SHP77 (cell line): ENCODE measurements at regions not wholly inside any gene's neighbourhood (a gene's known extent, or its start where the extent isn't known, plus 50 kb on each side); places are given as distances from the start of the nearest gene placed in this dataset.
"Not testable (repeated sequence)": the region's sequence is repeated elsewhere in the genome, so short reads cannot be mapped to it uniquely, and the experiment has no call there.

ENCODE experiments used
- DNase-seq, 2 experiments: peaks; one replicate each; lab custom pipeline; 2025; lab: John Stamatoyannopoulos, UW

DNA sequence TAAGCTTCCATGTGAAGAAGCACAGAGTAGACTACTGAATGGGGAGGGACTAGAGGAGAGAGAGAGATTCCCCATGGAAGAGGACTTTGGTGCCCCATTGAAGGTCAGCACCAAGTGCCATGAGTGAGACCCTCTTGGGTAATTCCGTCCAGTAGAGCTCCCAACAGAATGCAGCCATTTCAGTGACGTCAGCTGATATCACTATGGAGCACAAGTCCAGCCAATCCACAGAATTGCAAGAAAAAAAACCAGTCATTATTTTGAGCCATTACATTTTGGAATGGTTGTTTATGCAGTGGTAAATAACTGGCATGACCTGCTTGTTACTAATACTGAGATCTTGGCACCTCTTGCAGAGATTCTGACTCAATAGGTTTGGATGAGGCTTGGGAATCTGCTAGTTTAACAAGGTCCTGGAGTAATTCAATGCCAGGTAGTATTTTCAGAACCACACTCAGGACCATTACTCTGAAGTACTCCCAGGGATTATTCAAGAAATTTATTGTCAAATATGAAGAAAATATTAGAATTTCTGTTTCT lies 52.6 kb upstream of the SP8 start:
- DNase-seq, result no peak

DNA sequence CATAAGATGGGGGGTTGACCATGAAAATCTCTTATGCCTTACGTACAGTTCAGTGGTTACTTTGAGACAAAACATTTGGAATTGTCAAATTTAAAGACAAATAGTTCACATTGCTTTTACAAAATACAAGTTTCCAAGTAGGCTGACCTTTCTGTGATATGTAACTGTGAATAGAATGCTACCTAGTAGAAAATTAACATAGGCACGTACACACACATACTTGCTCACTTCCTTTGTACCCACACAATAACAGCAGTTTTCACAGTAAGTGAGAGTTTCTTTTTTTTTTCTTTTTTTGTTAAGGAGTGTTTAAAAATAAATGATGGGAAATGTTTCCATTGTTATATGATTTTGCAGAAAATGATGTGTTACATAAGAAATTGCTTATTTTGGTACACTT lies 53.3 kb upstream of the SP8 start:
- DNase-seq, result no peak

DNA sequence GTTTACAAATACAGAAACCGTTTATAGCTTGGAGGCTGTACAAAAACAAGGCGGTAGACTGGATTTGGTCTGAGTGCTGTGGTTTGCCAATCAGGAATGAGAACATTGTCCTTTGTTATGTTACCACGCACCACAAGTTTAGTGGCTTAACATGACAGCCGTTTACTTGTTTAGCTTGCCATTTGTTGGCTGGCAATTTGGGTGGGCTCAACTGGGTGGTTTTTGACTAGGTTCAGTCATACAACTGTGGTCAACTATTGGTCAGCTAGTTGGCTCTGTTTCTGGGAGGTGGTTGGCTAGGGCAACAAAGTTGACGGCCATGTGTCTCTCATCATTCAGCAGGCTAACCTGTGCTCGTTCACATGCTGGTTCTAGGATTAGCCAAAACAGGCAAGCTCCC lies 60.1 kb upstream of the SP8 start:
- no peak for DNase-seq

DNA sequence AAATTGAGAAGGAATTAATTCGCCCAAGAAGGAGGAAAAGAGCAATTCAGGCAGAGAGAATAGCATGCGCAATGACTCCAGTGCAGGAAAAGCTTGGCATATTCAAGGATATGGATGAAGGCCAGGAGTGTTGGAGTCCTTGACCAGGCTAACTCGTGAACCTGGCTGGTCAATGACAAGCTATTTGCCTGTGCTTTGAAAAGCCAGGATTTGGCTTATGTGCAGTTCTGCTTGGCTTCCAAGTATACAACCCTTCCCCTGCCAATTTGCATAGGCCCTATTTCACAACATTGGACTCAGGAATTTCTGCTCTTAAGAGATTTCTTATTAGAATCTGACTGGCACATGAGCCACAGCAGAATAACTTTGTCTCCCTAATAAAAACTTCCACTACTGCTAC lies 72.3 kb upstream of the SP8 start:
- no peak for DNase-seq

DNA sequence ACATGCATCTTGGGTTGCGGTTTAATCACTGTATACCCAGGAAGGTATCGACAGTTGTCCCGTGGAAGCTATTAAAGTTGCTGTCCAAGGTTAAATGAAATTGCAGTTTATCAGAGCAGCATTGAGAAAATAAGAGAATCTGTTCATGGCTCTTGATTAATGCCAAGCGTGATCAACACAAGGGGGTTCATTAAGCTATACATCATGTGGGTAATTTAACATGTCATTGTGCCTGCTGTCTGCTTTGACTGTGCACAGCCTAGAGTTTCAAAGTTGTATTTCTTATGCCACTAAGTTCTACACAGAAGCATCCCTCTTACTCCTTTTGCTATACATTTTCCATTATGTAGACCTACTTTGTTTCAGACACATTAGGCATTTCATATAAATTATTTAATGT lies 74.8 kb upstream of the SP8 start:
- no peak for DNase-seq

DNA sequence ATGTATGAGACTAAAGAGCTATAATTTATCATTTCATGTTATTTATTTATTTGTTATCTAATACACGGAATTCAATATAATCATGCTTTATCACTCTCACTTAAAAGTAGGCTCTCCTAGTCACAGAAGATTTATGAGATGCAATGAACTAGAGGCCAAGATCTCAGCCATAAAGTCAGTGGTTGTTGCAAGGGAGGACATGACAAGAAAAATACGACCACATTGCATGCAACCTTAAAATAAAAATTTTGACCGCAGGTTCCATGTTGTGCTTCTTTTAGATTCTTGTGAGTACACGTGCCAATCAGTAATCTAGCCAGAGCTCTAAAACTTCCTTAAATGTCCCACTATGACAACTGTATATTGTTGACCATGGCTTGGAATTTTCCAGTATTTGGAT lies 75.9 kb upstream of the SP8 start:
- DNase-seq, result no peak

DNA sequence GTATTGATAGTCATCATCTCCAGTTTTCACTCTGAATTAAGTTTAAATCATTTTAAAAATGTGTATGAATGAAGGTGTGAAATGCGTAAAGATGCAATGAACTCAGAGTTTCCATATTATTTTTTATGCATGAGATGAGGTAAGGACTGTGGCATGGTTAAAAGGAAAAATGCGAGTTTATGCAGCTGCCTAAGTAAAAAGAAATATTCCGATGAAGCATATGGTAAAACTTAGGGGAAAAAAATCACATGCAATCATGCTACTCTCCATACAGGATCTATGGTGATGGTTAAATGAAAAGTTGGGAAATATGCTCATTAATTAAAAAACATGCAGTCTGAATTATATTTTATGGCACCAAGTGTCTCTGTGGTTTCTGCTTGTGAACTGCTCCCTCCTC lies 77.5 kb upstream of the SP8 start:
- no peak for DNase-seq

DNA sequence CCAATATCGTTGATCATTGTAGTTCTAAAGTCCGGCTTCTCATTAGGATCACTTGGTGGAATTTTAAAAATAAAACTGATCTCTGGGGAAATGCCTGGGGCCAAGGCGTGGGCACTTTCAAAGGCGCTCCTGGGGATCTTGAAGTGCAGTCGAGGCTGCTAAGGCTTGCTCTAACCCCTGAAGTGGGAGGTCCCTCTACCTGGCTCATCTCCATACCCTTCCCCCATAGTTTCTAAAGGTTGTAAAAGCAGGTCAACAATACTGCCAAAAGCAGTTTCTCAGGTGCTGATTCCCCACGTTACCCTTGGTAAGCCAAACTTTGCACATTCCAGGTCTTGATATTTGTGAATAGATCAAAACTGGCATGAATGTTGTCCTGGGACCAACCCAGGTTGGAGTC lies 79.0 kb upstream of the SP8 start:
- no peak for DNase-seq

DNA sequence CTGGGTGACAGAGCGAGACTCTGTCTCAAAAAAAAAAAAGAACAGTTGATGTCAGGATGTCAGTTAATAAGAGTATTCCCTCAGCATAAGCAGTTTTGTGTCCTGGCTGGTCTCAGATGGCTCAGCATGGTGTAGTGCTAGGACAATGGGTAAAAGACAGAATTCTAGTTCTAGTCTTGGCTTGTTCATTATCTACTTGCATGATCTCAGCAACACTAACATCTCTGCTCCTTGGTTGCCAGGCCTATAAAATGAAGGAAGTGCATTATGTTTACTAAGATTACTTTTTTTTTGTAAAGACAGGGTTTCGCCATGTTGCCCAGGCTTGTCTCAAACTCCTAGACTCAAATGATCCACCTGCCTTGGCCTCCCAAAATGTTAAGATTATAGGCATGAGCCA lies 84.3 kb upstream of the SP8 start:
- no peak for DNase-seq

DNA sequence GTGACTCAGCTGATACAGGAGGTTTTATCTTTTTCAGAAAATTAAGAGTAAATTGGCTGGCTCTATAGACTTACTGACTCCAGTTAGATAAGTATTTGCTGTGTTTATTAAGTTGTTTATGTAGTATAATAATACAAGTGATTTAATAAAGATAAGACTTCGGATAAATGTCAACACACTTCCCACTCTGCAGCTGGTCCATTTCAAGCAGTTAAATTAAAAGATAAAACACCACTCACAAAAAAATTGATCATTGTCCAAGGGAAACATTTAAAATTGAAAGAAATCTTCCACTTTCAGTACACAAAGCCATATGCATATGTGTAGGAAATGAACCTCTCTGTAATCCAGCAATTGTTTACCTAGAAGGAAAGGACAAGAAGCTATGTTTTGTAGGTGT lies 106.1 kb upstream of the SP8 start:
- DNase-seq, result no peak

DNA sequence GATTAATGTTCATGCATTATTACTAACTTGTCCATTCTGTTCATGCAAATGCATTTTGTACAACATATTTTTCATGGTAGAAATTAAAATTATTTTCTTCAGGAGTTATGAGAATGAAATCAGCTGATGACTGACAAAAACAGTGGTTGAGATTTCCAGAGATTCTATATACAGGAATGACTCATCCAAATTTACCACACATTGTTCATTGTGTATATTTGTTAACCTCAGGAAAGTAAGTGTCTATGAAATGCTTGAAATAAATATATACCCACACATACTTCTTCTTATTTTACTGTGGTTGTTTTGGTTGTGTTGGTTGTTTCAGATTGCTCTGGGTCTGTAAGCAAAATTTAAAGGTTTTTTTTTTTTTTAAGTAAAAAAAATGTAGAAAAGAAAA lies 108.1 kb upstream of the SP8 start:
- no peak for DNase-seq

DNA sequence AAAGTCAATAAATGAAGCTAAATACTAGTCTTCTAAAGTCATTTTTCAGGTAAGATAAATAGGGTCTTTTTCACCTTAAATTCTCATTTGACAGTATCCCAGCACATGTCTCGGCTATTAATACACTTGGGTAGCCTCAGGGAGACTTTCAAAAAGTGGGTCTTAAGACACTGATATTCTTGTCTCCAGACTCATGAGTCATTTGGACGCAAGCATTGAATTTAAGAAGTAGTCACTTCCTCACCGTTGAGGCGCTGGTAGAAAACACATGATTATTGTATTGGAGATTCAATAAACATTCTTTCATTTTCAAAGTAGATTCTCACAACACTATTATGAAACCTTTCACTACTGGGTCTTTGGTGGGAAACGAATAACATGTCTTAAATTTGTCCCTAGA lies 108.9 kb upstream of the SP8 start:
- DNase-seq, result no peak

DNA sequence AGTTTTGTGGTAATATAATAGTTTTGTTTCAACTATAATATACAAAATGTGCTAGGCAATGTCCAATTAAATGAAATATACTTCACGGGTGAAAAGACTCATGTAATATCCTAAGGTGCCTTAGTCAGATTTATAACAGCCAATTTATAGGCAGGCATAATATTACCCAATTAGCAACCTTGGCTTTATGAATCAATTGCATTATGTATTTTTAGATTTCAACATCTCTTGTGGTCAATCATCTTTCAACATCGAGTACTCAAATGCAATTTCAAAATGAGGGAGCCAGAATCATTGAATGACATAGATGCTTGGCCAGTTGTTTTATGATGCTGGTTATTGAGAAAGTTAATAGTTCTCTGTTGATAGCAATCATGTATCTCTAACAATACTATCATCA lies 110.3 kb upstream of the SP8 start:
- DNase-seq, result no peak

DNA sequence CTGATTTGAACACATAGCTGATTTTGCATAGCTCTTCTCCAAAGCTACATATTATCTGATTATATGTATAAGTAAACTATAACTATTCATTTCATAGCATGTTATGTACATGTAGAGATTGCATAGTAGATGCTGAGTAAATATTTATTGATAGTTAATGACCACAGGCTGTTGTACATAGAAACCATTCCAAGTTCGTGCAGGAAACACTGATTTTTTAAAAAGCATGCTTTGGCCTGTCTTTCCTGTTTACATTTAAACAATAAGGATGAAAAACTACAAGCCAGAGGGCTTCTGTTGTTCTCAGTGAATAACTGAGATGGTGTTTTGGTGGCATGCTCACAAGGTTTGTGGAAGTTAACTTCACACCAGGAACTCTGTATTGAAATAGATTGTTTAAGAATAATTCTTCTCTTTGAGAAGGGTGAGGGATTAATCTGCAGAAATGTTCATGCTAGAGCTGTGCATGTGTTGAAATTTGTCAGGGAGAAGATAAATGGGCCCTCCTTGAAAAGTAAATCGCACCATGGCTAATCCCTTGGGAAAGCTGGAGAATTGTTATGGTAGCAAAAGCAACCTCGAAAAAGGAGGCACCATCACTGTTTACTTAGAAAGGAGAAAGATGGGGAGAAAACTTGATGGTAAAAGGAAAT lies 120.2 kb upstream of the SP8 start:
- no peak for DNase-seq

DNA sequence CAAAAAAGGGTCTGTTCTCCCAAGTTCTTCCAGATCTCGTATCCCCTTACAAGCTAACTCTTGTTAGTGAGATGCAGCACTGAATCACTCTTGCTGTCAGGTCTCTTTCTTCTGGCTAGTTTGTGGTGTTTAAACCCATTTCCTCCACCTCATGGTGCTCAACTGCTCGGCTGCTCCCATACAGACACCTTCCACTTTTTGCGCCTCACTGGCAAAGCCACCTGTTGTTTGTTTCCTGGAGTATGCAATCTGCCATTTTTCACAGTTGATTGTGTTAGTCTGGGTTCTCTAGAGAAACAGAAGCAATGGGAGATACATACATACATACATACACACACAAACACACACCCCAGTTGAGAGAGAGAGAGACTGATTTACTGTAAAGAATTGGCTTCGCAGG lies 124.4 kb upstream of the SP8 start:
- DNase-seq, result no peak

DNA sequence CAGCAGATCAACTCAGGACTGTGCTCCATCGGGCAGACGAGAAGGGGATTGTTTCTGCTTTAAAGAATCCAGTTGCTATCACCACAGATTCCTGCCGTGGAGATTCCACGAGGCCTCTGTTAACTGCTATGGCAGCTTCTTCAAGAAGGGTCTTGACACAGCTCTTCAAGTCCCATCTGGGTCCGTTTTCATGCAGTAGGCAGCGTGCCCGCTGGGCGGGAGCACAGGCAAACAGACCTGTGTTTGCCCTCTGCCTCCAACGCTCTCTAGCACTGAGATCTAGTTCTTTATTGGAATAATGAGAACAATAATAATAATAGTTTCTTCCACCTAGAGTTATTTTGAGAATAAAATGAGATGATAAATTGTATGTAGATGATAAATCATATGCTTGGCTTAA lies 127.2 kb upstream of the SP8 start:
- peak; percentile 3 to 25 for DNase-seq

DNA sequence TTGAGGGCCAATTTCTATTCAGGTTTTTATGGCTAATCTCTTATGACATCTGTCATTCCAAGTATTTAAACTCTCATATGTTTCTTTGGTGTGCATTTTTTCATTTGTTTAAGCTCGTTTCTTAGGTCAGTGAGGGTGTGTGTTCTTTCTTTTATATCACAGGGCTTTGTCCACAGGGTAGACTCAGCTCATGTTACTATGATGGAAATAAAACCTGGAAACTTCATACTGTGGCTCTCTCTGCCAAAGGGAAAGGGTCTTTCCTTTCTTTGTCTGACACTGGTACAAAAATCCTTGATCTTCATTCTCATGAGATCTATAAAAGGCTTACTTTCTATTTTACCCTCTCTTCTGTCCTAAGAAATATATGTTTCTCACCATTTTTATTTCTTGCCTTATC lies 129.6 kb upstream of the SP8 start:
- no peak for DNase-seq

DNA sequence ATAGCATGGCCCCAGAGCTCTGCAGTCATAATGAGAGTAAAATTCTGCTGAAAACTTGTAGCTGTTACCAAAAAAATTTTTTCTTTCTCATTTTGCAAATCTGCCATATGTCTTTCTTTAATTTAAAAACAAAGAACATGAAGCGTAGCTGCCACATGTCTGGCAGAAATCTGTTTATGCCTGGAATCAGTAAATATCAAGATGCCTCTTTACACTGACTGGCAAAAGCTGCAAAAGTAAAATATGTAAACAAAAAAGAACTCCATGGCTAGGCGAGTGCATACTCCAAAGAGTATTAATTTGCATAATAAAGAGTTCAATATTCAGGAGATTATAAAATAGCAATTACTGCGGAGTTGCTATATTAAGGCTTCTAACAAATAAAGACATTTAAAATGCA lies 130.9 kb upstream of the SP8 start:
- DNase-seq, result no peak

DNA sequence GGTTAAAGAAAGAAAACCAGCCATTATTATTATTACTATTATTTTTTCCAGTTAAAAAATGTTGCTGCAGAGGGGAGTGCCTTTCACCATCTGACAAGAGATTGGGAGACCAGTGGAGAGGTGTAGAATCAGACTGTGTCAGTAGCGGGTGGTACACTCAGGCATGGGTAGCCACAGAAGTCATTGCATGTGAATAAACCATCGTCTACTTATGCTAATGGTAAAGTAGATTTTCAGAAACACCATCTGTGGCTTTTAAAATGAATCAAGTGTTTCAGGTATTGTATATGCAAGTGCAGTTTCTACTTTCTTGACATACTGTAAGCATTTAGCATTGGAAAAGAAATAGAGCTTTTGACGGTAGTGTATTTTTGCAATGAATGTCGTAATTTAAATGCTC lies 131.5 kb upstream of the SP8 start:
- DNase-seq, result no peak

DNA sequence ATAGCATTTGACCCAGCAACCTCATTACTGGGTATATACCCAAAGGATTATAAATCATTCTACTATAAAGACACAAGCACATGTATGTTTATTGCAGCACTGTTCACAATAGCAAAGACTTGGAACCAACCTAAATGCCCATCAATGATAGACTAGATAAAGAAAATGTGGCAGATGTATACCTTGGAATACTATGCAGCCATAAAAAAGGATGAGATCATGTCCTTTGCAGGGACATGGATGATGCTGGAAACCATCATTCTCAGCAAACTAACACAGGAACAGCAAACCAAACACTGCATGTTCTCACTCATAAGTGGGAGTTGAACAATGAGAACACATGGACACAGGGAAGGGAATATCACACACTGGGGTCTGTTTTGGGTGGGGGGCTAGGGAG lies 140.5 kb upstream of the SP8 start:
- not testable (repeated sequence) for DNase-seq

DNA sequence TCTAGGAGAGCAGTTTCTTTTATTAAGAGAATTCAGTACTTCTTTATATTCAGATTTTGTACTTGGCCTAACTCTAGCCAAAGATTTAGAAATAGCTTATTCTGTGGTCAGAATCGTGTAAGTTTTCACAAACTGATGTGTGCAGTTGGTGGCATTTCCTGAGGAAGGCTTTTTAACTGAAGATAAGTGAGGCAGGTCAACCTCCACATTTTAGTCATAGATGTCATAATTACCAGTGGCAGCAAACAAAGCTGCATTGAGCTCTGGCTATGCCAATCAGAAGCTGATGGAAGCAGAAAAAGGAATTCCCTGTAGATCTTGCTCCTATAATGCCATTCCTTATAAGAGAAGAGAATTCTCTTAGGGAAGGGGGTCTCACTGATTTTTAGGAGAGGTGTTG lies 141.3 kb upstream of the SP8 start:
- DNase-seq, result no peak

DNA sequence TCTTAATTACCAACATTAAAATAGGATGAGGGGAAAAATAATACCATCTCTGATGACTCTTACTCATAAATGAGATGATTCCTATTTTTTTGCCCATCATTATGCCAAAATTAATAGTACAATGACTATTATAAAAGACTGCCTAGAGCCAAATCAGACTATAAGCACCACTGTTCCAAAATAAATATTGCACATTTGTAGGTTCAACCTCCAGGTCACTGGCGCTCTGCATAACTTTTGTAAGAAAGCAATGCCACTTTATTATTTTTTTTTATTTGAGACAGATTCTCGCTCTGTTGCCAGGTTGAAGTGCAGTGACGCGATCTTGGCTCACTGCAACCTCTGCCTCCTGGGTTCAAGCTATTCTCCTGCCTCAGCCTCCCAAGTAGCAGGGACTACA lies 142.5 kb upstream of the SP8 start:
- DNase-seq, result no peak

DNA sequence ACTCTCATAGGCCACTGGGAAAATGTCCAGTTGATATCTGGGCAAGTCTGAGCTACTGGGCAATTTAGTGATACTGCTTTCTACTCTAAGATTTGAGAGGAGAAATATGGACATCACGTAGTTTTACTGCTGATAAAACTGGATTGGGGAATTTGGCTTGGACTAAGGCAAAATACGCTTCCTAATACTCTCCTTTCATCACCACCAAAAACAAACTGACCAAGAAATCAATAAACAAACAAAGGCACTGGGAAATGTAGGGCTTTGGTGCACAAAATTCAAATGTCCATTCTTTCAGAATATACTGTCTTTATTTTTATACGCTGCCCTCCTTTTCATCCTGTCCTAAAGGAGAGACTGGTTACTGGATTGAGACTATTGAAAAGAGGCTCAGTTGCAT lies 145.1 kb upstream of the SP8 start:
- no peak for DNase-seq

DNA sequence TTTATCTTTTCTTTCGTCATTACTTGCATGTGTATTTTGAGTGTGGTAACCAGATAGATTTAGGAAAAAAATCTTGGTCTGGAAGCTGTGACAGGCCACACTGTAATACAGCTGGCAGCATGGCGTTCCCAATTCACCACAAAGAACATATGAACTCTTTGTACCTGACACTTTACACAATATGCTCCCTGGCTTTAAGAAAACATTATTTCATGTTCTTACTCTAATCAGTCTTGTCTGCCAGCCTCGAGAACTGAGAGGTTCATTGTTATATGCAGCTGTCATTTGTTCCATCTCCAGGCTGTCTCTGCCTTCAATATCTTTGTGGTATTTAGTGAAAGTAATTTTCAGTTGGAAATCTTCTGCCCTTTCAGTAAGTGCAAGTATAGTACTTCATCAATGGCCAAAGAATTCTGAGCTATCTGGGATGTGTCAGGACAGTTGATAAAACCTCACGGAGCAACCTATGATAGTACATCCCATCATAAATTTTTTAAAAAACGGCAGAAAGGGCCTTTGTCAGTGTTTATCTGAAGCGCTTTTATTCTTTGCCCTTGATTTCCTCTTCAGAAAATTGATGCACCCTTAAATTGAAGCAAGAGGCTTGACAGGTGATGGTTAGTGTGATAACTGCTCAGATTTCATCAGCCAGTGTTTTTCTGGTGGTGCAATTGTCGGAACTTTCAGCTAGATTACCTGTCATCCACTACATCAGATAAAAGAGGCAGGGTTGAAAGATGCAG lies 146.3 kb upstream of the SP8 start:
- DNase-seq, result no peak
